CD14-positive monocyte (primary cell): ENCODE measurements at regions not wholly inside any gene's neighbourhood (a gene's known extent, or its start where the extent isn't known, plus 50 kb on each side); places are given as distances from the start of the nearest gene placed in this dataset.

Experiments used
- DNase-seq, 3 donors: peaks; one replicate each; pipeline ENCODE4 v3.0.0-alpha.2; 2011 to 2022
- H2AFZ ChIP-seq: 2 replicates; pipeline ENCODE4 v1.6.0; 2012; ENCODE audit warnings: mild to moderate bottlenecking, low read depth, low read length, inconsistent platforms; ENCODE audit not compliant: insufficient read depth, poor library complexity, severe bottlenecking
- H3K27ac ChIP-seq, 2 donors: 1 replicate in 1 of 2; 2 replicates in 1 of 2; pipeline ENCODE4 v1.5.1; 2012 to 2013; ENCODE audit warnings: low read length in 2 of 2, control low read depth in 1 of 2, inconsistent platforms in 1 of 2, low read depth in 1 of 2, mild to moderate bottlenecking in 1 of 2
- H3K27me3 ChIP-seq, 2 donors: one replicate each; pipeline versions ENCODE4 v1.6.0 to v1.6.1; 2011 to 2013; ENCODE audit warnings: low read length in 2 of 2; ENCODE audit not compliant: control insufficient read depth in 2 of 2, insufficient read depth in 2 of 2
- H3K36me3 ChIP-seq, 2 donors: replicated peaks in 1 of 2; 1 replicate in 1 of 2; 2 replicates in 1 of 2; pipeline versions ENCODE4 v1.5.1 to v1.6.1; 2012 to 2013; ENCODE audit warnings: low read length in 2 of 2, control low read depth in 1 of 2, inconsistent platforms in 1 of 2, mild to moderate bottlenecking in 1 of 2; ENCODE audit not compliant: insufficient read depth in 2 of 2, control insufficient read depth in 1 of 2
- H3K4me1 ChIP-seq, 2 donors: 1 replicate in 1 of 2; 2 replicates in 1 of 2; pipeline versions ENCODE4 v1.5.1 to v1.6.1; 2012 to 2013; ENCODE audit warnings: low read length in 2 of 2, control low read depth in 1 of 2, inconsistent platforms in 1 of 2, mild to moderate bottlenecking in 1 of 2, moderate library complexity in 1 of 2; ENCODE audit not compliant: insufficient read depth in 2 of 2, control insufficient read depth in 1 of 2
- H3K4me2 ChIP-seq: replicated peaks from 2 replicates; pipeline ENCODE3; 2012; ENCODE audit warnings: low read length, moderate library complexity, mild to moderate bottlenecking; ENCODE audit not compliant: poor library complexity, severe bottlenecking; ENCODE audit errors: extremely low read depth
- H3K4me3 ChIP-seq, 3 experiments: fragments of 200-600 bp in 1 of 3; sonication (generic) in 1 of 3; replicated peaks in 1 of 3; 1 replicate in 2 of 3; 2 replicates in 1 of 3; pipeline ENCODE4 v1.5.1; 2011 to 2013; ENCODE audit warnings: low read length in 3 of 3, mild to moderate bottlenecking in 3 of 3, control low read depth in 2 of 3, low read depth in 2 of 3, inconsistent platforms in 1 of 3, moderate library complexity in 1 of 3
- H3K79me2 ChIP-seq: 2 replicates; pipeline ENCODE4 v1.6.0; 2012; ENCODE audit warnings: mild to moderate bottlenecking, control low read depth, inconsistent platforms, low read length, moderate library complexity; ENCODE audit not compliant: insufficient read depth
- H3K9ac ChIP-seq: 2 replicates; pipeline ENCODE4 v1.6.0; 2017; ENCODE audit warnings: low read length, mild to moderate bottlenecking; ENCODE audit not compliant: insufficient read depth, poor library complexity, severe bottlenecking
- H3K9me3 ChIP-seq, 2 donors: replicated peaks in 1 of 2; 1 replicate in 1 of 2; 2 replicates in 1 of 2; pipeline versions ENCODE4 v1.5.1 to v1.6.1; 2012 to 2013; ENCODE audit warnings: low read length in 2 of 2, control low read depth in 1 of 2; ENCODE audit not compliant: control insufficient read depth in 1 of 2, insufficient read depth in 1 of 2
- H4K20me1 ChIP-seq: 2 replicates; pipeline ENCODE4 v1.6.0; 2012; ENCODE audit warnings: mild to moderate bottlenecking, low read length, control low read depth, moderate library complexity; ENCODE audit not compliant: insufficient read depth
- H3K27ac Mint-ChIP-seq, 7 donors: one replicate each; pipeline ENCODE4 v1.8.0; 2020; ENCODE audit warnings: mild to moderate bottlenecking in 7 of 7, mixed read lengths in 7 of 7, moderate library complexity in 6 of 7, inconsistent platforms in 2 of 7
- H3K27me3 Mint-ChIP-seq, 3 donors: one replicate each; pipeline ENCODE4 v1.8.0; 2021 to 2022; ENCODE audit warnings: low read depth in 3 of 3, mild to moderate bottlenecking in 3 of 3, mixed read lengths in 3 of 3, moderate library complexity in 3 of 3, inconsistent platforms in 1 of 3
- H3K36me3 Mint-ChIP-seq, 2 donors: one replicate each; pipeline ENCODE4 v1.8.0; 2020; ENCODE audit warnings: mixed read lengths in 2 of 2, inconsistent platforms in 1 of 2, mild to moderate bottlenecking in 1 of 2
- H3K4me1 Mint-ChIP-seq: one replicate; pipeline ENCODE4 v1.8.0; 2020; ENCODE audit warnings: mild to moderate bottlenecking, mixed read lengths
- H3K4me3 Mint-ChIP-seq, 2 donors: one replicate each; pipeline ENCODE4 v1.8.0; 2020; ENCODE audit warnings: mild to moderate bottlenecking in 2 of 2, mixed read lengths in 2 of 2, moderate library complexity in 1 of 2
- H3K9me3 Mint-ChIP-seq, 7 donors: one replicate each; pipeline ENCODE4 v1.8.0; 2020 to 2022; ENCODE audit warnings: mixed read lengths in 7 of 7, mild to moderate bottlenecking in 6 of 7, moderate library complexity in 6 of 7, inconsistent platforms in 2 of 7
- WGBS: methylation state at CpG from one replicate; pipeline ENCODE4 v1.1.5; 2013; ENCODE audit warnings: missing lambda C conversion rate; ENCODE audit not compliant: insufficient coverage; 5-methylcytosine and 5-hydroxymethylcytosine counted together
- intact Hi-C, 2 donors: fragments of 100-400 bp; cut with micrococcal nuclease; formaldehyde crosslinking; loops; one replicate each; pipeline versions ENCODE4 v1.15.0 to v1.15.1; 2023
- TF ChIP-seq, protein P1 (sequence below): fragments of 200-600 bp; IDR thresholded peaks from one replicate; pipeline ENCODE4 v1.8.0; 2022; ENCODE audit warnings: antibody characterized with exemption, mild to moderate bottlenecking

DNA sequence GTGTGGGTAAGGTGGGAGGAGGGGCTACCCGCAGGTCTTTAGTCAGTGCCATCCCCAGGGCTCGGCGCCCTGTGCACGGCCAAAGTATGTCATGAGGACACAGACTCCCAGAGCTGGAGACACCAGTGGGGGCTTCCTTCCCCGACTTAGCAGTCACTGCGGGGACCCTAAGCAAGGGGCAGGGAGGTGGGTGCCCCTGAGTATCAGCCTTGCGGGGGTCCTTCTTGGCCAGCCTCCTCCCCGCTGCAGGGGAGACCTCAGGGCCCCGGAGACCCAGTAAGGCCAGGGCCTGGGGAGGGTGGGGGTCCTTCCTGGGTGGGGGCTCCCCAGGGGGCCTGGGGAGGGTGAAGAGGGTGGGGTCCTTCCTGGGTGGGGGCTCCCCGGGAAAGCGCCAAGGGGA is 673.8 kb downstream of the BRD1 start:
- no peaks in the 10 kb centered on the region for H3K79me2 ChIP-seq
- Mint-ChIP-seq H3K36me3 (no peaks in the 10 kb centered on the region), H3K9me3 (peaks cover 2 to 6% (median 4%) of the 10 kb centered on the region in 7 donors), H3K27ac (no peak overlapping the region), H3K27me3 (peaks cover 2 to 4% (median 2%) of the 10 kb centered on the region in 3 donors), H3K4me1 (no peaks in the 10 kb centered on the region), H3K4me3 (no peak overlapping the region)
- WGBS = 85% methylated on average over 5 of the region's 11 CpGs
- no peak for DNase-seq
- H3K9me3 ChIP-seq = peaks cover 0 to 7% of the 10 kb centered on the region in 2 donors
- H4K20me1 ChIP-seq = no peaks in the 10 kb centered on the region
- H3K27ac ChIP-seq = no peak overlapping the region
- H3K9ac ChIP-seq = no peak overlapping the region
- TF ChIP-seq, protein P1, sequence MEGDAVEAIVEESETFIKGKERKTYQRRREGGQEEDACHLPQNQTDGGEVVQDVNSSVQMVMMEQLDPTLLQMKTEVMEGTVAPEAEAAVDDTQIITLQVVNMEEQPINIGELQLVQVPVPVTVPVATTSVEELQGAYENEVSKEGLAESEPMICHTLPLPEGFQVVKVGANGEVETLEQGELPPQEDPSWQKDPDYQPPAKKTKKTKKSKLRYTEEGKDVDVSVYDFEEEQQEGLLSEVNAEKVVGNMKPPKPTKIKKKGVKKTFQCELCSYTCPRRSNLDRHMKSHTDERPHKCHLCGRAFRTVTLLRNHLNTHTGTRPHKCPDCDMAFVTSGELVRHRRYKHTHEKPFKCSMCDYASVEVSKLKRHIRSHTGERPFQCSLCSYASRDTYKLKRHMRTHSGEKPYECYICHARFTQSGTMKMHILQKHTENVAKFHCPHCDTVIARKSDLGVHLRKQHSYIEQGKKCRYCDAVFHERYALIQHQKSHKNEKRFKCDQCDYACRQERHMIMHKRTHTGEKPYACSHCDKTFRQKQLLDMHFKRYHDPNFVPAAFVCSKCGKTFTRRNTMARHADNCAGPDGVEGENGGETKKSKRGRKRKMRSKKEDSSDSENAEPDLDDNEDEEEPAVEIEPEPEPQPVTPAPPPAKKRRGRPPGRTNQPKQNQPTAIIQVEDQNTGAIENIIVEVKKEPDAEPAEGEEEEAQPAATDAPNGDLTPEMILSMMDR = no peak
- no peaks in the 10 kb centered on the region for H3K4me1 ChIP-seq
- H3K27me3 ChIP-seq = no peaks in the 10 kb centered on the region
- no peak overlapping the region for H3K4me3 ChIP-seq
- no peak overlapping the region for H3K4me2 ChIP-seq
- H2AFZ ChIP-seq = no peak overlapping the region
- intact Hi-C loops = no loop called here
- no peaks in the 10 kb centered on the region for H3K36me3 ChIP-seq

DNA sequence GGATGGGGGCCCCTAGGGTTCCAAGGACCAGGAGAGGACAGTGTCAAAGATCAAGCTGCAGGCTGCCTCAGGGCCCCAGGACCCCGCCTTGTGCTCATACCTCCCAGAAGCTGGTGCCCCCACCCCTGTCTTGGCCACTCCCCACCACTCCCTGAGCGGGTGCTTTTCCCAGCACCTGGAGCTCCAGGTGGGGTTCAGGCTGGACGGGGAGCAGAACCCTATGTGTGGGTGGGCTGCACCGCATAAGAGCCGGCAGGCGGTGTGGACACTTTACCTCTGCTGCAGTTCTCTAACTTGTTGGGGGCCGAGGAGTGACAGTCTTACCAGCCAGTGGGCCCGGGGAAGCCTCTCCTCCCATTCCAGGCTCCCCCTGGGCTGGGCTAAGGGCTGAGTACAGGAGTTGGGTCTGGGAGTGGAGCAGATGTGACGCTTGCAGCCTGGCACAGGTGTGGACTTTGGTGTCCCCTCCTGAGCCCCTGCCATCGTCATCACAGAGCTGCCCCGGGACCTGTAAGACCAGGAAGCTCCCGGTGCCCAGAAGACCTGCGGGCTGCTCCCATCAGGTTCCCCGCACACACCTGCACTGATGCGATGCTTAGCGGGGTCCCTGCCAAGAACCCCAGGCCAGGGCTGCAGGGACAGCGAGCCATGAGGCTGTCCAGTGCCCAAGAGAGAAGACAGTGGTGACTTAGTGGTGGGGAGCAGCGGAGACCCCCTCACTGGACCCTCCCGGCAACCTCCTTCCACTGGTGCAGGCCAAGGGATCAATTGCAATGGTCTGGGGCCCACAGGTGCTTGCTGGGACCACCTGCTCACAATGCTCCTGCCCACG is 674.5 kb downstream of the BRD1 start:
- TF ChIP-seq, protein P1 = no peak
- H3K36me3 Mint-ChIP-seq = no peaks in the 10 kb centered on the region
- H3K9me3 Mint-ChIP-seq = peaks cover 2 to 6% (median 4%) of the 10 kb centered on the region in 7 donors
- intact Hi-C loops = no loop called here
- no peak overlapping the region for H3K4me3 Mint-ChIP-seq
- Histone ChIP-seq H3K9me3 (peaks cover 0 to 7% of the 10 kb centered on the region in 2 donors), H3K9ac (no peak overlapping the region), H3K4me1 (no peaks in the 10 kb centered on the region), H3K27me3 (no peaks in the 10 kb centered on the region), H3K27ac (no peak overlapping the region), H2AFZ (no peak overlapping the region), H3K4me2 (no peak overlapping the region), H3K79me2 (no peaks in the 10 kb centered on the region), H3K36me3 (no peaks in the 10 kb centered on the region), H4K20me1 (no peaks in the 10 kb centered on the region), H3K4me3 (no peak overlapping the region)
- DNase-seq = no peak
- WGBS = 89% methylated on average over 17 of the region's 20 CpGs
- no peak overlapping the region for H3K27ac Mint-ChIP-seq
- H3K4me1 Mint-ChIP-seq = no peaks in the 10 kb centered on the region
- peaks cover 1 to 2% (median 2%) of the 10 kb centered on the region in 3 donors for H3K27me3 Mint-ChIP-seq
